HepG2 (cell line): ENCODE measurements at regions not wholly inside any gene's neighbourhood (a gene's known extent, or its start where the extent isn't known, plus 50 kb on each side); places are given as distances from the start of the nearest gene placed in this dataset.

Source experiments
- ATAC-seq: fragments of 200-7000 bp; cut with Tn5 transposase; 3 replicates; pipeline ENCODE4 v1.9.1; 2020; ENCODE audit warnings: mild to moderate bottlenecking, moderate library complexity
- BruUV-seq: library from RNA; stranded (reverse); fragments of 400-500 nt; replicated peaks from 2 replicates; lab custom pipeline; 2021; lab: Mats Ljungman, UMichigan
- CTCF ChIA-PET: fragments of 300-600 bp; formaldehyde crosslinking; extraction: SDS; loops from one replicate; lab custom pipeline; 2021; ENCODE audit warnings: low total read pairs, inconsistent platforms, low intra/inter-chr PET ratio; lab: Yijun Ruan, JAX
- POLR2A ChIA-PET: fragments of 350-600 bp; sonication (Branson Sonifier 250); formaldehyde crosslinking; loops from one replicate; lab custom pipeline; 2020; ENCODE audit warnings: antibody characterized with exemption, inconsistent platforms; lab: Yijun Ruan, JAX
- DNase-seq: peaks from one replicate; pipeline ENCODE4 v3.0.0-alpha.2; 2015; ENCODE audit warnings: low spot score
- FAIRE-seq: peaks from 3 replicates; lab custom pipeline; 2011; peaks lifted over from hg19 to GRCh38; lab: Jason Lieb, UNC
- H2AFZ ChIP-seq: one replicate; pipeline ENCODE4 v1.6.1; 2011; ENCODE audit warnings: low read length, inconsistent platforms
- H3K27ac ChIP-seq: fragments of 300-600 bp; 3 replicates; pipeline ENCODE4 v1.8.0; 2011; ENCODE audit warnings: mixed run types, mild to moderate bottlenecking, mixed read lengths, low read length, inconsistent platforms; ENCODE audit not compliant: insufficient read depth; ENCODE audit errors: extremely low read length
- H3K27me3 ChIP-seq, 2 experiments: fragments of 200-600 bp in 1 of 2; 2 replicates in 1 of 2; 3 replicates in 1 of 2; pipeline versions ENCODE4 v1.6.0 to v1.8.0; 2011; ENCODE audit warnings: low read length in 2 of 2, mild to moderate bottlenecking in 2 of 2, moderate library complexity in 2 of 2, inconsistent platforms in 1 of 2; ENCODE audit not compliant: insufficient read depth in 2 of 2, control insufficient read depth in 1 of 2
- H3K36me3 ChIP-seq, 2 experiments: fragments of 200-600 bp in 1 of 2; replicated peaks in 1 of 2; 2 replicates in 1 of 2; 3 replicates in 1 of 2; pipeline versions ENCODE4 v1.5.1 to v1.8.0; 2011; ENCODE audit warnings: low read length in 2 of 2, inconsistent platforms in 1 of 2; ENCODE audit not compliant: insufficient read depth in 2 of 2, control insufficient read depth in 1 of 2
- H3K4me1 ChIP-seq: 2 replicates; pipeline ENCODE4 v1.5.1; 2012; ENCODE audit warnings: low read length, inconsistent platforms; ENCODE audit not compliant: insufficient read depth
- H3K4me2 ChIP-seq: 2 replicates; pipeline ENCODE4 v1.6.0; 2011; ENCODE audit warnings: low read depth, low read length, inconsistent platforms
- H3K4me3 ChIP-seq, 3 experiments: fragments of 200-600 bp in 1 of 3; sonication (generic), shearing (Covaris generic) in 1 of 3; replicated peaks in 1 of 3; 2 replicates each; pipeline ENCODE4 v1.5.1; 2011 to 2016; ENCODE audit warnings: low read length in 3 of 3, inconsistent platforms in 2 of 3, low read depth in 2 of 3, mild to moderate bottlenecking in 2 of 3, control low read depth in 1 of 3, mixed read lengths in 1 of 3; ENCODE audit not compliant: insufficient read depth in 1 of 3
- H3K79me2 ChIP-seq: one replicate; pipeline ENCODE4 v1.6.1; 2011; ENCODE audit warnings: low read length, inconsistent platforms; ENCODE audit not compliant: insufficient read depth
- H3K9ac ChIP-seq: 2 replicates; pipeline ENCODE4 v1.6.0; 2011; ENCODE audit warnings: mild to moderate bottlenecking, low read depth, low read length, inconsistent platforms; ENCODE audit not compliant: insufficient read depth
- H3K9me3 ChIP-seq: 2 replicates; pipeline ENCODE4 v1.5.1; 2012; ENCODE audit warnings: mild to moderate bottlenecking, low read length
- H4K20me1 ChIP-seq: 2 replicates; pipeline ENCODE4 v1.6.0; 2011; ENCODE audit warnings: inconsistent platforms, mild to moderate bottlenecking, low read length, moderate library complexity; ENCODE audit not compliant: insufficient read depth
- CREB1 ChIP-seq, 2 experiments: fragments of 450-650 bp in 1 of 2; IDR thresholded peaks; 2 replicates each; pipeline ENCODE4 v1.6.1; 2016 to 2017; ENCODE audit warnings: control low read depth in 1 of 2, mild to moderate bottlenecking in 1 of 2, missing compliant biosample characterization in 1 of 2, missing genetic modification characterization in 1 of 2
- FIP1L1 ChIP-seq: fragments of 200-400 bp; formaldehyde crosslinking; IDR thresholded peaks from 2 replicates; pipeline ENCODE4 v1.6.1; 2018; ENCODE audit warnings: low read depth, mild to moderate bottlenecking, low read length, moderate library complexity, borderline replicate concordance; ENCODE audit not compliant: insufficient read depth
- MBNL3 ChIP-seq: fragments of 250-450 bp; sonication (Bioruptor Pico); conservative IDR thresholded peaks from 2 replicates; pipeline ENCODE4 v1.8.0; 2022; ENCODE audit warnings: mild to moderate bottlenecking, inconsistent platforms
- NCOA2 ChIP-seq: sonication (generic); formaldehyde crosslinking; IDR thresholded peaks from 2 replicates; pipeline ENCODE4 v1.8.0; 2022; ENCODE audit warnings: inconsistent platforms
- TRIM24 ChIP-seq: sonication (generic); formaldehyde crosslinking; IDR thresholded peaks from 2 replicates; pipeline ENCODE4 v1.8.0; 2022; ENCODE audit warnings: mild to moderate bottlenecking, missing genetic modification reagents
- ZFP41 ChIP-seq: sonication (generic); formaldehyde crosslinking; IDR thresholded peaks from 2 replicates; pipeline ENCODE4 v1.4.0; 2020; ENCODE audit warnings: mild to moderate bottlenecking, missing genetic modification reagents, borderline replicate concordance
- ZNF224 ChIP-seq: sonication (generic); formaldehyde crosslinking; IDR thresholded peaks from 2 replicates; pipeline ENCODE4 v1.5.0; 2020; ENCODE audit warnings: mild to moderate bottlenecking, missing genetic modification reagents
- ZNF335 ChIP-seq: sonication (generic); formaldehyde crosslinking; IDR thresholded peaks from 2 replicates; pipeline ENCODE4 v1.4.0; 2020; ENCODE audit warnings: missing genetic modification reagents
- ZNF607 ChIP-seq: sonication (generic); formaldehyde crosslinking; IDR thresholded peaks from 2 replicates; pipeline ENCODE4 v1.5.1; 2020; ENCODE audit warnings: missing genetic modification reagents, mild to moderate bottlenecking, borderline replicate concordance
- WGBS: methylation state at CpG from one replicate; pipeline ENCODE4 v1.1.6; 2017; ENCODE audit warnings: low lambda C conversion rate; 5-methylcytosine and 5-hydroxymethylcytosine counted together
- in situ Hi-C: cut with HindIII; loops from 2 replicates; pipeline ENCODE4 v1.10.0; 2017; ENCODE audit warnings: low pct_unique_long_range_greater_than_20kb; ENCODE audit not compliant: extremely low pct_ligation_motif_present
- intact Hi-C: fragments of 100-400 bp; cut with micrococcal nuclease; formaldehyde crosslinking; loops from one replicate; pipeline ENCODE4 v1.10.0; 2022; ENCODE audit not compliant: unreplicated experiment
- TF ChIP-seq, protein P1 (sequence below): sonication (generic); formaldehyde crosslinking; IDR thresholded peaks from 2 replicates; pipeline ENCODE4 v1.5.0; 2020; ENCODE audit warnings: mild to moderate bottlenecking, low read depth, missing genetic modification reagents, borderline replicate concordance
- TF ChIP-seq, protein P2 (sequence below): sonication (generic); formaldehyde crosslinking; IDR thresholded peaks from 2 replicates; pipeline ENCODE4 v1.8.1; 2023; ENCODE audit warnings: mild to moderate bottlenecking, missing genetic modification reagents
- TF ChIP-seq, protein P3 (sequence below): sonication (generic); formaldehyde crosslinking; IDR thresholded peaks from 2 replicates; pipeline ENCODE4 v1.4.0; 2020; ENCODE audit warnings: missing genetic modification reagents
- TF ChIP-seq, protein P4 (sequence below): sonication (generic); formaldehyde crosslinking; IDR thresholded peaks from 2 replicates; pipeline ENCODE4 v1.4.0; 2020; ENCODE audit warnings: missing genetic modification reagents, mild to moderate bottlenecking, borderline replicate concordance

DNA sequence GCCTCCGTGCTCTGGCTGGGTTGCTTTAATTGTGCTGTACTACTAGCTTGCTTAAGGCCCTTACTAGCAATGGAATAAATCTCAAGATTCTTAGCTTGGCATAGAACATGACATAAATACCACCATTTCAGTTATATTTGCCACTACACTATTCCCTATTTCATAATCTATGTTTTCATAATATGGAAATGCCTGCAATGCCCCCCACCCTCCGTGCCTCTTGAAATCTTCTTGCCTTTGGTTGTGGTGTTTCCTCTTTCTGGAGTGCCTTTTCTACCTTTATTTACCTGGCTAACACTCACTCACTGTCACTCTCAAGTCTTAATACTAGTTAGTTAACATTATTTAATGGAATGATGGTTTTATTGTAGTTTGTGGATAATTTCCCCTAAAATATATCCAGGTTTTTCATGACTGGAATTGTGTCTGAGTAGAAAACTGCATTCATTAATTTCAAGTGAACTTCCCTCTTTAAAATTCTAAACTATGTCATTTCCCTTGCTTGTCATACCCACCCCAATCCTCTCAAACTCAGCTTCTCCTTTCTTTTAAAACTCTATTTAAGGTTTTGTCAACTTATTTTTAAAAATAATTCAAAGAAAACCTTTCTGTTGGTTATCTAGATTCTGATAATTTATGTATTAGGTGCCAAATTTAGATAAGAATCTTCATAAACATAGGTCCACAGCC is 521.7 kb upstream of the DAB2 start:
- intact Hi-C loops = loop anchor here (5.0 kb wide), 2 partner anchors 369 to 931 kb away; no protein-coding TSS in a partner anchor
- in situ Hi-C loops = loop anchor here (5.0 kb wide), 1 partner anchor 741 kb away; no protein-coding TSS in a partner anchor
- Histone ChIP-seq H3K27me3 (no peaks in the 10 kb centered on the region), H3K9ac (no peak overlapping the region), H3K9me3 (no peaks in the 10 kb centered on the region), H3K36me3 (no peaks in the 10 kb centered on the region), H3K4me3 (no peak overlapping the region), H3K79me2 (no peaks in the 10 kb centered on the region), H4K20me1 (no peaks in the 10 kb centered on the region), H3K4me1 (no peaks in the 10 kb centered on the region), H3K27ac (no peak overlapping the region), H3K4me2 (no peak overlapping the region), H2AFZ (no peak overlapping the region)
- TF ChIP-seq MBNL3 (CRISPR knock-in tag) (no peak), ZFP41 (no peak), NCOA2 (CRISPR knock-in tag) (no peak), TRIM24 (no peak), ZNF224 (CRISPR knock-in tag) (no peak)
- TF ChIP-seq, protein P1, sequence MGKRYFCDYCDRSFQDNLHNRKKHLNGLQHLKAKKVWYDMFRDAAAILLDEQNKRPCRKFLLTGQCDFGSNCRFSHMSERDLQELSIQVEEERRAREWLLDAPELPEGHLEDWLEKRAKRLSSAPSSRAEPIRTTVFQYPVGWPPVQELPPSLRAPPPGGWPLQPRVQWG (CRISPR knock-in tag) = no peak
- TF ChIP-seq, protein P2, sequence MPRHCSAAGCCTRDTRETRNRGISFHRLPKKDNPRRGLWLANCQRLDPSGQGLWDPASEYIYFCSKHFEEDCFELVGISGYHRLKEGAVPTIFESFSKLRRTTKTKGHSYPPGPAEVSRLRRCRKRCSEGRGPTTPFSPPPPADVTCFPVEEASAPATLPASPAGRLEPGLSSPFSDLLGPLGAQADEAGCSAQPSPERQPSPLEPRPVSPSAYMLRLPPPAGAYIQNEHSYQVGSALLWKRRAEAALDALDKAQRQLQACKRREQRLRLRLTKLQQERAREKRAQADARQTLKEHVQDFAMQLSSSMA = no peak
- ATAC-seq (no peak), DNase-seq (no peak), FAIRE-seq (no peak)
- ChIA-PET CTCF (no interaction called here), POLR2A (no interaction called here)
- BruUV-seq = no TSS peak
- WGBS = 27% methylated on average over 2 of the region's 2 CpGs

DNA sequence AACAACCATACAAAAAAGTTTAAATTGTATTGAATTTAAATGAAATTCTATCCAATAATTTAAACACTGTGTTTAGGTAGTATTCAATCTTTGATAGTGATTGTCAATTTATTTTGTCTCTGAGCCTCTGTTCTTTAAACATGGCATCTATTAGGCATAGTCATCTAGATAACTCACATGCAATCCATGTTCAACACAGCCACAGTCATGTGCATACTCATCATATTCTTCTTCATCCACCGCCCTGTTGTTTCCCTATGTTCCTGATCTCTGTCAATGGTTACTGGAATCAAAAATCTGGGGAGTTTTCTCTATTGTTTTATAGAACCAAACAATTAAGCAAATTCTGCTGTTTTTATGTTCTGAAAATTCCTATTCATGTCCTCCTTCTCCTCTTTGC is 521.1 kb upstream of the DAB2 start:
- ChIA-PET CTCF (no interaction called here), POLR2A (no interaction called here)
- H3K79me2 ChIP-seq = no peaks in the 10 kb centered on the region
- H3K4me2 ChIP-seq = no peak overlapping the region
- H3K9me3 ChIP-seq = no peaks in the 10 kb centered on the region
- ATAC-seq = no peak
- H3K36me3 ChIP-seq = no peaks in the 10 kb centered on the region
- BruUV-seq = no TSS peak
- no peak overlapping the region for H3K4me3 ChIP-seq
- in situ Hi-C loops (loop anchor here (5.0 kb wide), 1 partner anchor 741 kb away; no protein-coding TSS in a partner anchor), intact Hi-C loops (loop anchor here (5.0 kb wide), 2 partner anchors 369 to 931 kb away; no protein-coding TSS in a partner anchor)
- DNase-seq = no peak
- no peak for FAIRE-seq
- no peaks in the 10 kb centered on the region for H4K20me1 ChIP-seq
- WGBS = 54% methylated on average over 1 of the region's 1 CpG
- no peak overlapping the region for H3K9ac ChIP-seq
- no peaks in the 10 kb centered on the region for H3K4me1 ChIP-seq
- no peak overlapping the region for H2AFZ ChIP-seq
- H3K27me3 ChIP-seq = no peaks in the 10 kb centered on the region
- no peak overlapping the region for H3K27ac ChIP-seq
- TF ChIP-seq, protein P3, sequence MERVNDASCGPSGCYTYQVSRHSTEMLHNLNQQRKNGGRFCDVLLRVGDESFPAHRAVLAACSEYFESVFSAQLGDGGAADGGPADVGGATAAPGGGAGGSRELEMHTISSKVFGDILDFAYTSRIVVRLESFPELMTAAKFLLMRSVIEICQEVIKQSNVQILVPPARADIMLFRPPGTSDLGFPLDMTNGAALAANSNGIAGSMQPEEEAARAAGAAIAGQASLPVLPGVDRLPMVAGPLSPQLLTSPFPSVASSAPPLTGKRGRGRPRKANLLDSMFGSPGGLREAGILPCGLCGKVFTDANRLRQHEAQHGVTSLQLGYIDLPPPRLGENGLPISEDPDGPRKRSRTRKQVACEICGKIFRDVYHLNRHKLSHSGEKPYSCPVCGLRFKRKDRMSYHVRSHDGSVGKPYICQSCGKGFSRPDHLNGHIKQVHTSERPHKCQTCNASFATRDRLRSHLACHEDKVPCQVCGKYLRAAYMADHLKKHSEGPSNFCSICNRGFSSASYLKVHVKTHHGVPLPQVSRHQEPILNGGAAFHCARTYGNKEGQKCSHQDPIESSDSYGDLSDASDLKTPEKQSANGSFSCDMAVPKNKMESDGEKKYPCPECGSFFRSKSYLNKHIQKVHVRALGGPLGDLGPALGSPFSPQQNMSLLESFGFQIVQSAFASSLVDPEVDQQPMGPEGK (CRISPR knock-in tag) = no peak
- TF ChIP-seq ZNF335 (no peak), FIP1L1 (no peak), ZNF607 (CRISPR knock-in tag) (no peak), CREB1 (IDR thresholded peaks at IDR 0.05) (no peak), CREB1 (CRISPR knock-in tag; IDR thresholded peaks at IDR 0.05) (no peak)
- TF ChIP-seq, protein P4, sequence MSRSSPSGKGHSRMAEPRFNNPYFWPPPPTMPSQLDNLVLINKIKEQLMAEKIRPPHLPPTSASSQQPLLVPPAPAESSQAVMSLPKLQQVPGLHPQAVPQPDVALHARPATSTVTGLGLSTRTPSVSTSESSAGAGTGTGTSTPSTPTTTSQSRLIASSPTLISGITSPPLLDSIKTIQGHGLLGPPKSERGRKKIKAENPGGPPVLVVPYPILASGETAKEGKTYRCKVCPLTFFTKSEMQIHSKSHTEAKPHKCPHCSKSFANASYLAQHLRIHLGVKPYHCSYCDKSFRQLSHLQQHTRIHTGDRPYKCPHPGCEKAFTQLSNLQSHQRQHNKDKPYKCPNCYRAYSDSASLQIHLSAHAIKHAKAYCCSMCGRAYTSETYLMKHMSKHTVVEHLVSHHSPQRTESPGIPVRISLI (CRISPR knock-in tag) = no peak
